T-cell (primary cell): ENCODE measurements at regions not wholly inside any gene's neighbourhood (a gene's known extent, or its start where the extent isn't known, plus 50 kb on each side); places are given as distances from the start of the nearest gene placed in this dataset.

ENCODE experiments used
- ATAC-seq, 4 experiments: fragments of 200-7000 bp in 3 of 4; fragments of 150-1000 bp in 1 of 4; cut with Tn5 transposase; replicated peaks in 1 of 4; 1 replicate in 3 of 4; 2 replicates in 1 of 4; pipeline ENCODE4 v1.10.0; 2021; ENCODE audit warnings: moderate library complexity in 3 of 4, mild to moderate bottlenecking in 2 of 4, moderate number of reproducible peaks in 1 of 4
- CTCF ChIA-PET, 2 donors: fragments of 300-600 bp; sonication (Branson Sonifier 250); formaldehyde crosslinking; loops; one replicate each; lab custom pipeline; 2022; ENCODE audit warnings: antibody characterized with exemption in 2 of 2; lab: Charles Lee
- POLR2A ChIA-PET, 2 donors: fragments of 300-600 bp; sonication (Branson Sonifier 250); formaldehyde crosslinking; loops; one replicate each; lab custom pipeline; 2022; ENCODE audit warnings: antibody characterized with exemption in 2 of 2; lab: Charles Lee
- DNase-seq, 35 experiments: peaks; one replicate each; pipeline versions ENCODE4 v3.0.0 to v3.0.0-alpha.2; 2013 to 2023
- H3K27ac ChIP-seq: one replicate; pipeline ENCODE4 v1.5.1; 2013; ENCODE audit warnings: low read length
- H3K27me3 ChIP-seq, 2 experiments: replicated peaks in 1 of 2; 1 replicate in 1 of 2; 2 replicates in 1 of 2; pipeline versions ENCODE4 v1.6.1 to v1.7.0; 2013; ENCODE audit warnings: low read length in 1 of 2, mixed read lengths in 1 of 2; ENCODE audit not compliant: control insufficient read depth in 2 of 2, insufficient read depth in 2 of 2; ENCODE audit errors: extremely low read depth in 1 of 2
- H3K36me3 ChIP-seq, 2 donors: 1 replicate in 1 of 2; 2 replicates in 1 of 2; pipeline versions ENCODE4 v1.6.1 to v1.7.0; 2013; ENCODE audit warnings: low read length in 1 of 2; ENCODE audit not compliant: control insufficient read depth in 2 of 2, insufficient read depth in 1 of 2; ENCODE audit errors: extremely low read depth in 1 of 2
- H3K4me1 ChIP-seq, 2 experiments: 1 replicate in 1 of 2; 2 replicates in 1 of 2; pipeline versions ENCODE4 v1.6.1 to v1.7.0; 2013; ENCODE audit warnings: low read length in 2 of 2, mixed read lengths in 1 of 2; ENCODE audit not compliant: insufficient read depth in 2 of 2, control insufficient read depth in 1 of 2; ENCODE audit errors: extremely low read depth in 1 of 2
- H3K4me3 ChIP-seq, 2 donors: 1 replicate in 1 of 2; 2 replicates in 1 of 2; pipeline versions ENCODE4 v1.5.1 to v1.7.0; 2013; ENCODE audit warnings: mild to moderate bottlenecking in 2 of 2, low read length in 1 of 2, moderate library complexity in 1 of 2; ENCODE audit not compliant: control insufficient read depth in 1 of 2; ENCODE audit errors: extremely low read depth in 1 of 2
- H3K9me3 ChIP-seq: 2 replicates; pipeline ENCODE4 v1.7.0; 2013
- H3K27ac Mint-ChIP-seq, 2 donors: one replicate each; pipeline ENCODE4 v1.8.0; 2020 to 2021; ENCODE audit warnings: mild to moderate bottlenecking in 2 of 2, mixed read lengths in 2 of 2
- H3K27me3 Mint-ChIP-seq, 2 donors: one replicate each; pipeline ENCODE4 v1.8.0; 2021 to 2022; ENCODE audit warnings: mixed read lengths in 2 of 2
- H3K36me3 Mint-ChIP-seq: one replicate; pipeline ENCODE4 v1.8.0; 2021; ENCODE audit warnings: mixed read lengths
- H3K4me1 Mint-ChIP-seq, 3 donors: one replicate each; pipeline ENCODE4 v1.8.0; 2020 to 2022; ENCODE audit warnings: mixed read lengths in 3 of 3, mild to moderate bottlenecking in 1 of 3
- H3K4me3 Mint-ChIP-seq, 3 donors: one replicate each; pipeline ENCODE4 v1.8.0; 2020 to 2022; ENCODE audit warnings: mild to moderate bottlenecking in 3 of 3, mixed read lengths in 3 of 3, moderate library complexity in 3 of 3
- H3K9me3 Mint-ChIP-seq, 3 donors: one replicate each; pipeline ENCODE4 v1.8.0; 2020 to 2022; ENCODE audit warnings: mixed read lengths in 3 of 3
- WGBS: methylation state at CpG from one replicate; pipeline ENCODE4 v1.1.5; 2013; ENCODE audit warnings: missing lambda C conversion rate; ENCODE audit not compliant: insufficient coverage; 5-methylcytosine and 5-hydroxymethylcytosine counted together

GRCh38 chr16:7992616-7993015 is 597.7 kb downstream of the TMEM114 start:
- peaks cover 4 to 28% (median 16%) of the 10 kb centered on the region in 3 donors for H3K9me3 Mint-ChIP-seq
- ChIA-PET CTCF (no interaction called here), POLR2A (no interaction called here)
- no peaks in the 10 kb centered on the region for H3K36me3 Mint-ChIP-seq
- DNase-seq, result no peak
- H3K27me3 Mint-ChIP-seq, result no peaks in the 10 kb centered on the region
- H3K9me3 ChIP-seq, result no peaks in the 10 kb centered on the region
- H3K27ac ChIP-seq, result no peak overlapping the region
- no peaks in the 10 kb centered on the region for H3K4me1 Mint-ChIP-seq
- H3K27ac Mint-ChIP-seq, result no peak overlapping the region
- 80% methylated on average over 2 of the region's 3 CpGs for WGBS
- H3K4me3 Mint-ChIP-seq, result no peak overlapping the region
- H3K36me3 ChIP-seq, result no peaks in the 10 kb centered on the region
- no peak overlapping the region for H3K4me3 ChIP-seq
- H3K27me3 ChIP-seq, result no peaks in the 10 kb centered on the region
- no peaks in the 10 kb centered on the region for H3K4me1 ChIP-seq
- ATAC-seq, result no peak

DNA sequence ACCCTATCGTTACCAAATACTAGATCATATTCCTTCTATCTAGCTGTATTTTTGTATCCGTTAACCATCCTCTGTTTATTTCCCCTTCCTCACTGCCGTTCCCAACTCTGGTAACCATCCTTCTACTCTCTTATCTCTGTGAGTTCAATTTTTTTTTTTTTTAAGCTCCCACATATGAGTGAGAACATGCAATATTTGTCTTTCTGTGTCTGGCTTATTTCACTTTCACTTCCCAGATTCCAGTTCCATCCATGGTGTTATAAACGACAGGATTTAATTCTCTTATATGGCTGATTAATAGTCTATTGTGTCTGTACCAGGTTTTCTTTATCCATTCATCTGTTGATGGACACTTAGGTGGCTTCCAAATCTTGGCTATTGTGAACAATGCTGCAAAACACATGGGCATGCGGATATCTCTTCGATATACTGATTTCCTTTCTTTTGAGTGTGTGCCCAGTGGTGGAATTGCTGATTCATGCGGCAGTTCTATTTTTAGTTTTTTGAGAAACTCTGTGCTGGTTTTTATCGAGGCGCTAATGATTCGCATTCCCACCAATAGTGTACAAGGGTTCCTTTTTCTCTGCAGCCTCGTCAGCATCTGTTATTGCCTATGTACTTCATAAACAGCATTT is 599.6 kb downstream of the TMEM114 start:
- Mint-ChIP-seq H3K4me1 (no peaks in the 10 kb centered on the region), H3K9me3 (peaks cover 4 to 21% (median 13%) of the 10 kb centered on the region in 3 donors), H3K27me3 (no peaks in the 10 kb centered on the region), H3K36me3 (no peaks in the 10 kb centered on the region), H3K27ac (no peak overlapping the region), H3K4me3 (no peak overlapping the region)
- Histone ChIP-seq H3K27ac (no peak overlapping the region), H3K4me1 (no peaks in the 10 kb centered on the region), H3K27me3 (no peaks in the 10 kb centered on the region), H3K36me3 (no peaks in the 10 kb centered on the region), H3K4me3 (no peak overlapping the region), H3K9me3 (no peaks in the 10 kb centered on the region)
- 77% methylated on average over 7 of the region's 11 CpGs for WGBS
- DNase-seq, result no peak
- ATAC-seq, result no peak
- ChIA-PET CTCF (no interaction called here), POLR2A (no interaction called here)

- H3K4me3 ChIP-seq, result no peak overlapping the region
- H3K27ac ChIP-seq, result no peak overlapping the region
- POLR2A ChIA-PET, result no interaction called here
- CTCF ChIA-PET, result no interaction called here
- no peaks in the 10 kb centered on the region for H3K27me3 ChIP-seq
- no peak for DNase-seq
- H3K4me3 Mint-ChIP-seq, result no peak overlapping the region
- H3K27me3 Mint-ChIP-seq, result no peaks in the 10 kb centered on the region
- no peaks in the 10 kb centered on the region for H3K4me1 ChIP-seq
- H3K4me1 Mint-ChIP-seq, result no peaks in the 10 kb centered on the region
- no peaks in the 10 kb centered on the region for H3K36me3 ChIP-seq
- peaks cover 3 to 8% (median 5%) of the 10 kb centered on the region in 3 donors for H3K9me3 Mint-ChIP-seq
- H3K36me3 Mint-ChIP-seq, result no peaks in the 10 kb centered on the region
- no peaks in the 10 kb centered on the region for H3K9me3 ChIP-seq
- 94% methylated on average over 3 of the region's 3 CpGs for WGBS
- H3K27ac Mint-ChIP-seq, result no peak overlapping the region
- no peak for ATAC-seq
Measured at GRCh38 chr16:7983676-7984075, 606.6 kb downstream of the TMEM114 start.

DNA sequence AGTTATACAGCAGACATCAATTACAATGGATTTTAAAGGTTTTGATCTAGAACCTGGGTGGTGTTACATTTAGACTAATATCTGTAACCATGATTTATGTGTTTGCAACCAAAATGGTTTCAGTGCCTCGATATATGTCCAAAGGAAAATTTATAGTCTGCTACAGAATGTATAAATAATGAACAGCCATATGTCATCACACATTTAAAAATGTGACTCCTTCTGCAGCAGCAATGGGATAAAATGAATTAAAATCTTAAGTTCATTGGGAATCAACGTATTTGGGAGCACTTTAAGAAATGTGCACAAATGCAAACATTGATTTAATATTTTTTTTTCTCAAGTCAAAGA is 610.2 kb downstream of the TMEM114 start:
- Mint-ChIP-seq H3K9me3 (peaks cover 2 to 3% (median 3%) of the 10 kb centered on the region in 3 donors), H3K27ac (no peak overlapping the region), H3K36me3 (no peaks in the 10 kb centered on the region), H3K4me3 (no peak overlapping the region), H3K4me1 (no peaks in the 10 kb centered on the region), H3K27me3 (no peaks in the 10 kb centered on the region)
- DNase-seq (no peak), ATAC-seq (no peak)
- Histone ChIP-seq H3K27me3 (no peaks in the 10 kb centered on the region), H3K9me3 (no peaks in the 10 kb centered on the region), H3K4me1 (no peaks in the 10 kb centered on the region), H3K27ac (no peak overlapping the region), H3K4me3 (no peak overlapping the region), H3K36me3 (no peaks in the 10 kb centered on the region)
- POLR2A ChIA-PET, result no interaction called here
- WGBS, result no CpG with 5 or more reads among the region's 2 CpGs
- CTCF ChIA-PET, result no interaction called here

GRCh38 chr16:7979448-7980132 is 610.7 kb downstream of the TMEM114 start:
- no peak overlapping the region for H3K27ac Mint-ChIP-seq
- ChIA-PET CTCF (no interaction called here), POLR2A (no interaction called here)
- no peaks in the 10 kb centered on the region for H3K36me3 Mint-ChIP-seq
- no peaks in the 10 kb centered on the region for H3K4me1 Mint-ChIP-seq
- no peak overlapping the region for H3K4me3 Mint-ChIP-seq
- no peak for ATAC-seq
- Histone ChIP-seq H3K9me3 (no peaks in the 10 kb centered on the region), H3K4me1 (no peaks in the 10 kb centered on the region), H3K4me3 (no peak overlapping the region), H3K36me3 (no peaks in the 10 kb centered on the region), H3K27ac (no peak overlapping the region), H3K27me3 (no peaks in the 10 kb centered on the region)
- H3K9me3 Mint-ChIP-seq, result peaks cover 3 to 6% (median 5%) of the 10 kb centered on the region in 3 donors
- no peak for DNase-seq
- no peaks in the 10 kb centered on the region for H3K27me3 Mint-ChIP-seq
- WGBS, result 77% methylated on average over 14 of the region's 18 CpGs

GRCh38 chr16:7976563-7976962 is 613.7 kb downstream of the TMEM114 start:
- Histone ChIP-seq H3K27ac (no peak overlapping the region), H3K9me3 (no peaks in the 10 kb centered on the region), H3K4me1 (no peaks in the 10 kb centered on the region), H3K27me3 (no peaks in the 10 kb centered on the region), H3K4me3 (no peak overlapping the region), H3K36me3 (no peaks in the 10 kb centered on the region)
- no peaks in the 10 kb centered on the region for H3K27me3 Mint-ChIP-seq
- no peaks in the 10 kb centered on the region for H3K4me1 Mint-ChIP-seq
- POLR2A ChIA-PET, result interaction anchor here in 1 of 2 donors (0.6 kb wide), 1 partner anchor 25 kb away, joined by 4 read pairs; no protein-coding TSS in a partner anchor
- H3K27ac Mint-ChIP-seq, result no peak overlapping the region
- peaks cover 6 to 10% (median 8%) of the 10 kb centered on the region in 3 donors for H3K9me3 Mint-ChIP-seq
- no peak overlapping the region for H3K4me3 Mint-ChIP-seq
- CTCF ChIA-PET, result no interaction called here
- ATAC-seq, result no peak
- H3K36me3 Mint-ChIP-seq, result no peaks in the 10 kb centered on the region
- DNase-seq, result no peak
